ENCODE measurements at regions not wholly inside any gene's neighbourhood (a gene's known extent, or its start where the extent isn't known, plus 50 kb on each side); places are given as distances from the start of the nearest gene placed in this dataset.

DNA sequence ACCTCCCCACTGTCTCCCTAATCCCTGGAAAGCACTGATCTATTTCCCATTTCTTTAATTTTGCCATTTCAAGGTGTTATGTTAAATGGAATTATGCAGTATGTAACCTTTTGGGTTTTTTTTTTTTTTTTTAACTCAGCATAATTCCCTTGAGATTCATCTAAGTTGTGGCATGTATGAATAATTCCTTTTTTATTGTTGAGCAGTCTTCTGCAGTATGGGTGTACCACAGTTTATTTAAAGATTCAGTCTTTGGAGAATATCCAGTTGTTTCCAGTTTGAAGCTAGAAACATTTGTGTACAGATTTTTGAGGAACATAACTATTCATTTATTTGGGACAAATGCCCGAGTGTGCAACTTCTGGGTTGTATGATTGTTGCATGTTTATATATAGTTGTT lies 162.2 kb upstream of the FAM78B start:
- H3K4me1 Mint-ChIP-seq: no peaks in the 10 kb centered on the region
- no peak overlapping the region for H3K4me3 Mint-ChIP-seq
- peaks cover 26% of the 10 kb centered on the region for H3K27me3 Mint-ChIP-seq
- DNase-seq (no peak), ATAC-seq (no peak)
- H3K36me3 Mint-ChIP-seq (ENCODE audit: low read depth): no peaks in the 10 kb centered on the region
- H3K9me3 ChIP-seq (ENCODE audit: control insufficient read depth, low read length, poor library complexity, severe bottlenecking): no peaks in the 10 kb centered on the region
- no peak overlapping the region for H3K27ac Mint-ChIP-seq

DNA sequence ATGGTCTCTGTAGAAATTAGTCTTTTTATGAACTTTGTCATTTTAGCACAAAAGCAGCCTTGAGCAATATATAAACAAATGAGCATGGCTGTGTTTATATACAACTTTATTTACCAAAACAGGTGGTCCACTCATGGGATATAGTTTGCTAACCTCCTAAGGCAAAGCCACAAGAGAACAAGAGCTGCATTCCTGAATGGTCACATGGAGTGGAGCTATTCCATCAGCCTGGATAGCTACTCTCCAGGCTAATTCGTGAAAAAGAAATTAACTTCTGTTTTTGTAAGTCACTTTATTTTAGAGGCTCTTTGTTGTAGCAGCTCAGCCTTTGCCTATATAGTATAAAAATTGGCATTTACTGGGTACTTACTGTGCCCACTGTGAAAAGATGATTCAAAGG lies 163.3 kb upstream of the FAM78B start:
- H3K4me3 Mint-ChIP-seq: no peak overlapping the region
- no peaks in the 10 kb centered on the region for H3K9me3 ChIP-seq (ENCODE audit: control insufficient read depth, low read length, poor library complexity, severe bottlenecking)
- H3K27me3 Mint-ChIP-seq: peaks cover 33% of the 10 kb centered on the region
- H3K4me1 Mint-ChIP-seq: no peaks in the 10 kb centered on the region
- H3K36me3 Mint-ChIP-seq (ENCODE audit: low read depth): no peaks in the 10 kb centered on the region
- DNase-seq (no peak), ATAC-seq (no peak)
- H3K27ac Mint-ChIP-seq: no peak overlapping the region

DNA sequence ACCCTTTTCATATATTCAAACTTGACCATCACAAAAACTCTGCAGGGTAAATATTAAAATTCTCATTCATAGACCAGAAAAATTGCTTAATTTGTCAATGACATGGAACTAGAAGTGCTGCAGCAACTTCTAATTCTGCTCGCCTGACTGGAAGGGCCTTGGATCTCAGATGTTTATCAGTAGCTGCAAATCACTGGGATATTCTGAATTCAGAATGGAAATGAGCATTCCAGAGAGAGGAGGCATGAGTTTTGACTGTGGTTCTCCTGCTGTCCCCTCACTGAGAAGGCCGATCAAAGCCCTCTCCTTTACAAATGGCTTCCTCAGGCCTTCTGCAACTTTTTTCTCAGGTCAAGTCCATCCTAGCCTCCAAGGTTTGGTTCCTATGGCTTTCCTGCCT lies 171.3 kb upstream of the FAM78B start:
- Mint-ChIP-seq H3K27me3 (peaks cover 27% of the 10 kb centered on the region), H3K36me3 (ENCODE audit: low read depth) (no peaks in the 10 kb centered on the region), H3K27ac (no peak overlapping the region), H3K4me3 (no peak overlapping the region), H3K4me1 (no peaks in the 10 kb centered on the region)
- H3K9me3 ChIP-seq (ENCODE audit: control insufficient read depth, low read length, poor library complexity, severe bottlenecking): no peaks in the 10 kb centered on the region
- DNase-seq (no peak), ATAC-seq (no peak)

DNA sequence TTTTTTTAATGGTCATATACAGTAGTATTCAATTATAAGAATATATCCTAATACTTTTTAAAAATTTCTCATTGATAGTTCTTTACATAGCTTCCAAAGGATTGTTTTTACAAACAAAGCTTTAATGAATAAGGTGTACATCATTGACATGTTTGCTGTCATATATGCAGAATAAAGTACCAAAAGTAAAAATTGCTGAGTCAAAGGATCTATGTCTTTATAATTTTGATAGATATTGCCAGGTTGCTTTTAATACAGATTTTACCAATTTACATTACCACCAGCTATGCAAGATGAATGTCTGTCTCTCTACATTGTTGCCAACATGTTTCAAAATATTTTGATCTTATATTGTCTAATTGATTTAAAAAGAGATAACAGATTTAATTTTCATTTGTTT lies 173.9 kb upstream of the FAM78B start:
- Mint-ChIP-seq H3K36me3 (ENCODE audit: low read depth) (no peaks in the 10 kb centered on the region), H3K4me1 (no peaks in the 10 kb centered on the region), H3K27me3 (peaks cover 14% of the 10 kb centered on the region), H3K4me3 (no peak overlapping the region), H3K27ac (no peak overlapping the region)
- no peak for DNase-seq
- H3K9me3 ChIP-seq (ENCODE audit: control insufficient read depth, low read length, poor library complexity, severe bottlenecking): no peaks in the 10 kb centered on the region
- ATAC-seq: no peak

DNA sequence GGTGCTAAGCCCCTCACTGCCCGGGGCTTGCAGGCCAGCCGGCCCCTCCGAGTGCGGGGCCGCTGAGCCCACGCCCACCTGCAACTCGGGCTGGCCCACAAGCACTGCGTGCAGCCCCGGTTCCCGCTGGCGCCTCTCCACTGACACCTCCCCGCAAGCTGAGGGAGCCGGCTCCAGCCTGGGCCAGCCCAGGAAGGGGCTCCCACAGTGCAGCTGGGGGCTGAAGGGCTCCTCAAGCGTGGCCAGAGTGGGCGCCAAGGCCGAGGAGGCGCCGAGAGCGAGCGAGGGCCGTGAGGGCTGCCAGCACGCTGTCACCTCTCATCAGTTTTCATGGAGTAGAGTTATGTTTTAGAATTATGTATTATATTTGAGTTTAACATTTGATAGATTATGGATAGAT lies 176.5 kb upstream of the FAM78B start:
- Mint-ChIP-seq H3K36me3 (ENCODE audit: low read depth) (no peaks in the 10 kb centered on the region), H3K4me3 (no peak overlapping the region), H3K4me1 (no peaks in the 10 kb centered on the region), H3K27me3 (peaks cover 5% of the 10 kb centered on the region), H3K27ac (no peak overlapping the region)
- ATAC-seq: no peak
- DNase-seq: no peak
- no peaks in the 10 kb centered on the region for H3K9me3 ChIP-seq (ENCODE audit: control insufficient read depth, low read length, poor library complexity, severe bottlenecking)

DNA sequence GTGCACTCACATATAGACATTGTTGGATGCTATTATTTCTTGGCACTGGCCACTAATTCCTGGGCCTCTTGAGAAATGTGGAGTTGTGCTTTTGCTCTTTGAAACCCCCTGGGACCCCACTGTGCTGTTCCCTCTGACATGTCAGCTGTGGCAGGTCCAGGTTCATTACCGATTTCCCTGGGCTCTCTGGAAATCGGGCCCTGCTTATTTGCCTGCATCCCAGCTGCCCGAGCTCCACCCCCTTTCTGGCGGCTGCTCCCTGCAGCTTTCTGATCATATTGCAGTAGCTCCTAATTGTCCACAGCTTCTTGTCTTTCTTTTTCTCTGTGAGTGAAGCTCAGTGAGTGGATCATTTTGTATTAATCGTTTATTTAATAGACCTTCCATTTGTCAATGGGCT lies 183.7 kb upstream of the FAM78B start:
- Mint-ChIP-seq H3K4me1 (no peaks in the 10 kb centered on the region), H3K27me3 (peaks cover 8% of the 10 kb centered on the region), H3K4me3 (no peak overlapping the region), H3K36me3 (ENCODE audit: low read depth) (no peaks in the 10 kb centered on the region), H3K27ac (no peak overlapping the region)
- ATAC-seq: no peak
- DNase-seq: no peak
- no peaks in the 10 kb centered on the region for H3K9me3 ChIP-seq (ENCODE audit: control insufficient read depth, low read length, poor library complexity, severe bottlenecking)

DNA sequence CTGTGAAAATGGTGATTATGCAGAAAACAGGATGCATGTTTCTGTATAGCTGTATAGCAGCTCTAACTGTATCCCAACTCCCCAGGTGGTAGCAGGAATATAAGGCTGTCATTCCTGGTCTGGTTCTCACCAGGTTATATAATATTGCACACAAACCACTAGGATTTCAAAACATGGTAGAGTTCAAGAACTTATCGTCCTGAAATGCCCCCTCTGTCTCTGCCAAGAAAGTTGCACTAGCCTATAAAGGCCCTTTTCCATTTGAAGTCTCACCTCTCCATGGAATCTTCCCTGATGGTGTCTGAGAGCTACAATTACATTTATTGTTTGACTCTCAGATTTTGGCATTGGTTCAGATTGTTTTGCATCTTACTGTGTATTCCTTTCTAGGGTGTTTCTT lies 184.9 kb upstream of the FAM78B start:
- H3K36me3 Mint-ChIP-seq (ENCODE audit: low read depth): no peaks in the 10 kb centered on the region
- H3K9me3 ChIP-seq (ENCODE audit: control insufficient read depth, low read length, poor library complexity, severe bottlenecking): no peaks in the 10 kb centered on the region
- H3K27ac Mint-ChIP-seq: no peak overlapping the region
- DNase-seq: no peak
- ATAC-seq: no peak
- peaks cover 8% of the 10 kb centered on the region for H3K27me3 Mint-ChIP-seq
- no peaks in the 10 kb centered on the region for H3K4me1 Mint-ChIP-seq
- no peak overlapping the region for H3K4me3 Mint-ChIP-seq

DNA sequence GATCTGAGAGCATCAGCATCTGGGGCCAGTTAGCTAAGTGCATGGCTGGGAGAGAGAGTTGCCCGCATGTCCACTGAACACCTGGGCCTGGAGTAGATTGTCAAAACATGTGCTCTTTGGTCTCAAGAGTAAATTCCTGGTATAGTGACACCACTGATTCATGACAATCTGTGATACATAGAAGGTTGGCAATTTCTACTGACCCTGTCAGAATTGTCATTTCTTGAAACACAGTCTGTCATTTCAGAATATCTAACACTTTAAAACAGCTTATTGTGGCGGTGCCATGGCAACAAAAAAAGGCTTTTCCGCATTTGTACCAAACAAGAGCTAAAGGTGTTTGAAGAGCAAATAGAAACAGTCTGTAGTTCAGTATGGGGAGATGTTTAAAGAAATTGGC lies 186.4 kb upstream of the FAM78B start:
- H3K4me1 Mint-ChIP-seq: no peaks in the 10 kb centered on the region
- DNase-seq (no peak), ATAC-seq (no peak)
- H3K9me3 ChIP-seq (ENCODE audit: control insufficient read depth, low read length, poor library complexity, severe bottlenecking): no peaks in the 10 kb centered on the region
- H3K36me3 Mint-ChIP-seq (ENCODE audit: low read depth): no peaks in the 10 kb centered on the region
- peaks cover 20% of the 10 kb centered on the region for H3K27me3 Mint-ChIP-seq
- no peak overlapping the region for H3K4me3 Mint-ChIP-seq
- no peak overlapping the region for H3K27ac Mint-ChIP-seq

DNA sequence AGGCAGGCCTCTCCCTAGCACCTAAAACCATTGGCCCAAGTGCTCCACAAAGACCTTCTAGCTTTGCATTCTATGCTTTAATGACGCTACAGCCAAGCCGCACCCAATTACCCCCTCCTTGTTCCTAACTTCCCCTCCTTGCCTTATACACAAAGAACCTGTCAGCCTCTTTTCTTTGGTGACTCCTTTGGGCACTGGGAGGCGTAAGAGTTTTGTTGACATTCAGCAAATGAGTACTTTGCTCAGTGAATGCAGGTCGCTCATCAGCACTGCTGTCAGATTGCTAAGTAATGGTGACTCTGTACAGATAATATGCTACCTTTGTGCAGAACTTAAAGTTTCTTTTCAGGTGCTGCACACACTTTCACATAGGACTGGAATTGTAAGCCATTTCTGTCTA lies 187.6 kb upstream of the FAM78B start:
- no peaks in the 10 kb centered on the region for H3K36me3 Mint-ChIP-seq (ENCODE audit: low read depth)
- H3K27me3 Mint-ChIP-seq: peaks cover 20% of the 10 kb centered on the region
- no peak overlapping the region for H3K27ac Mint-ChIP-seq
- DNase-seq (no peak), ATAC-seq (no peak)
- H3K4me3 Mint-ChIP-seq: no peak overlapping the region
- H3K4me1 Mint-ChIP-seq: no peaks in the 10 kb centered on the region
- H3K9me3 ChIP-seq (ENCODE audit: control insufficient read depth, low read length, poor library complexity, severe bottlenecking): no peaks in the 10 kb centered on the region

DNA sequence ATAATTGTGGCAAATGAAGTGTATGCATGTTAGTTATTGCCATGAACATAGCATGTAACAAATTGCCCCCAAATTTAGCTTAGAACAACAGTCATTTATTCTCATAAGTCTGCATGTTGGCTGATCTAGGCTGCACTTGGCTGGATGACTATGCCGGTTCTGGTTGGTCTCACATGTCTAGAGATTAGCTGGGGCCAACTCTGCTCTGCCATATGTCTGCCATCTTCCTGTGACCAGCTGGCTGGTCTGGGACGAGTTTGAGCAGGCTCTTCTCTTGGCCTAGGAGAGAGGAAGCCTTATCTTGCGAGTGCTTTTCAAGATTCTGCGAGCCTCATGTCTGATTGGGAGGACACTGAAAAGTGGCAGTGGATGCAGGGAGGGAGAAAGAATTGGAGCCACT lies 198.3 kb upstream of the FAM78B start:
- DNase-seq: no peak
- H3K4me1 Mint-ChIP-seq: no peaks in the 10 kb centered on the region
- no peaks in the 10 kb centered on the region for H3K9me3 ChIP-seq (ENCODE audit: control insufficient read depth, low read length, poor library complexity, severe bottlenecking)
- H3K36me3 Mint-ChIP-seq (ENCODE audit: low read depth): no peaks in the 10 kb centered on the region
- no peaks in the 10 kb centered on the region for H3K27me3 Mint-ChIP-seq
- no peak for ATAC-seq
- no peak overlapping the region for H3K27ac Mint-ChIP-seq
- no peak overlapping the region for H3K4me3 Mint-ChIP-seq

DNA sequence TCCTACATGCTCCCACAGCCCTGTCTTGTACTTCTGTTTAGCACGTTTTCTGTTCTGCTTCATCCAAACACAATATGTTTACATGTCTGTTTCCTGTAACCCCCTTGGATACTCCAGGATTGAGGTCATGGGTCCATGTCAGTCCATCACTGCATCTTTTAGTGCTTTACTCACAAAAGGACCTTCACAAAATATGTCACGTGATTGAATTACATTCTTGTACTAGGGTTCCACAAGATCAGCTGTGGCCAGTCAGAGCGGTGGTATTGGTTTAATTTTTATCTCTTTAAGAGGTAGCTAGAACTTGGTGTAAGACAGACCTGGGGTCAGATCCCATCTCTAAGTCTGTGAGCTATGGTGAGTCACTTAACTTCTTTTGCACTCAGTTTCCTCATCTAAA lies 201.2 kb upstream of the FAM78B start:
- Mint-ChIP-seq H3K4me3 (no peak overlapping the region), H3K27ac (no peak overlapping the region), H3K36me3 (ENCODE audit: low read depth) (no peaks in the 10 kb centered on the region), H3K4me1 (no peaks in the 10 kb centered on the region), H3K27me3 (no peaks in the 10 kb centered on the region)
- H3K9me3 ChIP-seq (ENCODE audit: control insufficient read depth, low read length, poor library complexity, severe bottlenecking): no peaks in the 10 kb centered on the region
- DNase-seq (no peak), ATAC-seq (no peak)

DNA sequence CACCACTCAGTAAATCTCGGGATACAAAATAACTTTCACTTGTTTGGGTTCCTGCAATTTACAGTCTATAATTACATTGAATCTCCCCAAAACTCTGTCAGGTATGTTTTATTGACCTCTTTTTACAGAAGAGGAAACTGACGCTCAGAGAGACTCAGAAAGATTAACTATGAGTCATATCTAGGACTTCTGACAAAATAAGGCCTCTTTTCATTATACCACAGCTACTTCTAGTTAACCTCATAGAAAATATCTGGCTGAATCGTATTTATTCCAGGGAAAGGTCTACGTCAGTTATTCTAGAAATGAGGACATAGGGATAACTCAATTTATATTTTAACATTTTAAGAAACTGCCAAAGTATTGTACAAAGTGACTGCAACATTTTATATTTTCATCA lies 211.1 kb upstream of the FAM78B start:
- Mint-ChIP-seq H3K36me3 (ENCODE audit: low read depth) (peaks cover 5% of the 10 kb centered on the region), H3K4me1 (no peaks in the 10 kb centered on the region), H3K27ac (no peak overlapping the region), H3K27me3 (peaks cover 24% of the 10 kb centered on the region), H3K4me3 (no peak overlapping the region)
- ATAC-seq (no peak), DNase-seq (no peak)
- no peaks in the 10 kb centered on the region for H3K9me3 ChIP-seq (ENCODE audit: control insufficient read depth, low read length, poor library complexity, severe bottlenecking)

DNA sequence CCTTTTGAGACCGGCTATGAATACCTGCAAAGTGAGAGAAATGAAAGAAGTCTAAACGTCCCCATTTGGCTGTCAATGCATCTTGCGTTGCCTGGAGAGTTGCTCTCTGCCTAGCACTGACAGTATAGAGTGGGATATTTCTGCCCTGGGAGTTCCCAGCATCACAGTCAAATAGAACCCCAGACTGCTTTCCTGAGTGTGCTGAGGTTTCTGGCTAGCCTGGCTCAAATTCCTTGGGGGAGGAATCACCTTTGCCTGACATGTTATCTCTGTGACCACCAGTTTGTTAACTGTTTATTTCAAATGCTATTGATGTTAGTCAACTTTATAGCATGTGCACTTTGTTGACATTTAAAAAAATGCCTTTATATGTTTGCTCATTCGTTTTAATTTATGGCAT lies 212.0 kb upstream of the FAM78B start:
- ATAC-seq (no peak), DNase-seq (no peak)
- no peak overlapping the region for H3K4me3 Mint-ChIP-seq
- peaks cover 33% of the 10 kb centered on the region for H3K27me3 Mint-ChIP-seq
- H3K9me3 ChIP-seq (ENCODE audit: control insufficient read depth, low read length, poor library complexity, severe bottlenecking): no peaks in the 10 kb centered on the region
- H3K27ac Mint-ChIP-seq: no peak overlapping the region
- no peaks in the 10 kb centered on the region for H3K4me1 Mint-ChIP-seq
- H3K36me3 Mint-ChIP-seq (ENCODE audit: low read depth): peaks cover 5% of the 10 kb centered on the region

DNA sequence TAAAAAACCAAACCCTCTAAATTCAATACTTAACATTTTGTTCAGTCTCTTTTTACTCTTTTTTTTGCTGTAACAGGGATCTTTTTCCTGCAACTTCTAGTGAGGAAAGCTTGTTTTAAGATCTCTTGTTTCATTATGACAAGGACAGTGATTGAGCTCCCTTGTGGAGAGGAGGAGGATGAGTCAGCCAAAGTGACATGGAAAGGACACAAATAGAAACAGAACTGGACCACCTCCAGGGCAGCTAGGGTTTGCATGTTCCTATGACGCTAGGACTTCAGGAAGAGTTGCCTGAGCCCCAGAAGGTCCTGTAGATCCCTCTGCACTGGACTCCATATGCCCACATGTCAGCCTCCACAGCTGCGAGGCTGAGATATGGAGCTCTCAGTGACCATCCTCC lies 212.6 kb upstream of the FAM78B start:
- no peak overlapping the region for H3K4me3 Mint-ChIP-seq
- no peaks in the 10 kb centered on the region for H3K4me1 Mint-ChIP-seq
- ATAC-seq (no peak), DNase-seq (no peak)
- no peaks in the 10 kb centered on the region for H3K9me3 ChIP-seq (ENCODE audit: control insufficient read depth, low read length, poor library complexity, severe bottlenecking)
- peaks cover 2% of the 10 kb centered on the region for H3K36me3 Mint-ChIP-seq (ENCODE audit: low read depth)
- no peak overlapping the region for H3K27ac Mint-ChIP-seq
- H3K27me3 Mint-ChIP-seq: peaks cover 34% of the 10 kb centered on the region

DNA sequence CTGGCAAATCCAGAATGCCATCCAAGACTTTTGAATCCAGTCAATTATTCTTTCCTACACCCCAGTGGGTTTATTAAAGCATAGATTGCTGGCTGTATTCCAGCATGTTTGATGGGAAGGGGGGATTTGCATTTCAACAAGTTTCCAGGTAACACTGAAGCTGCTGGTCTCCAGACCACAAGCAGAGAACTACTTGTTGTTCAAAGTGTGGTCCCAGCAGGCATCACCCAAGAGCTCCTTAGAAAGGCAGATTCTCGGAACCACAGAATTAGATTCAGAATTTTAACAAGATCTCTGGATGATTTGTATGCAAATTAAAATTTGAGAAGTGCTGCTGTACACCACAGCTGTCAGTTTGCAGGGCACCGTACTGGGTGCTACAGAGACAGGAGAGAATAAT lies 216.3 kb upstream of the FAM78B start:
- peaks cover 48% of the 10 kb centered on the region for H3K27me3 Mint-ChIP-seq
- no peaks in the 10 kb centered on the region for H3K4me1 Mint-ChIP-seq
- DNase-seq (no peak), ATAC-seq (no peak)
- no peak overlapping the region for H3K27ac Mint-ChIP-seq
- peaks cover 2% of the 10 kb centered on the region for H3K36me3 Mint-ChIP-seq (ENCODE audit: low read depth)
- H3K4me3 Mint-ChIP-seq: no peak overlapping the region
- H3K9me3 ChIP-seq (ENCODE audit: control insufficient read depth, low read length, poor library complexity, severe bottlenecking): no peaks in the 10 kb centered on the region
